Smooth muscle cell (in vitro differentiated cells): ENCODE measurements at regions not wholly inside any gene's neighbourhood (a gene's known extent, or its start where the extent isn't known, plus 50 kb on each side); places are given as distances from the start of the nearest gene placed in this dataset.
A peak's percentile ranks its signal among the peaks of the same experiment; 100 is the strongest.

Experiments
- DNase-seq: peaks from one replicate; lab custom pipeline; 2025; ENCODE audit not compliant: unreplicated experiment; lab: John Stamatoyannopoulos, UW
- H2AFZ ChIP-seq: fragments of 200-600 bp; sonication (generic); 2 replicates; pipeline ENCODE4 v1.6.0; 2016; ENCODE audit warnings: antibody characterized with exemption, low read depth, mild to moderate bottlenecking
- H3F3A ChIP-seq: fragments of 200-600 bp; sonication (generic); 2 replicates; pipeline ENCODE4 v1.6.0; 2017; ENCODE audit warnings: antibody characterized with exemption, low read depth
- H3K27ac ChIP-seq: fragments of 200-600 bp; sonication (generic); 2 replicates; pipeline ENCODE4 v1.5.1; 2016; ENCODE audit warnings: low read depth, mild to moderate bottlenecking
- H3K27me3 ChIP-seq: fragments of 200-600 bp; sonication (generic); 2 replicates; pipeline ENCODE4 v1.6.1; 2016; ENCODE audit warnings: low read depth, mild to moderate bottlenecking
- H3K36me3 ChIP-seq: fragments of 200-600 bp; sonication (generic); 2 replicates; pipeline ENCODE4 v1.5.1; 2016; ENCODE audit warnings: low read depth
- H3K4me1 ChIP-seq: fragments of 200-600 bp; sonication (generic); 2 replicates; pipeline ENCODE4 v1.5.1; 2016; ENCODE audit warnings: low read depth
- H3K4me2 ChIP-seq: fragments of 200-600 bp; sonication (generic); 2 replicates; pipeline ENCODE4 v1.6.0; 2016; ENCODE audit warnings: mild to moderate bottlenecking
- H3K4me3 ChIP-seq: fragments of 200-600 bp; sonication (generic); 2 replicates; pipeline ENCODE4 v1.5.1; 2016; ENCODE audit warnings: mild to moderate bottlenecking
- H3K79me2 ChIP-seq: fragments of 200-600 bp; sonication (generic); 2 replicates; pipeline ENCODE4 v1.6.0; 2016; ENCODE audit warnings: low read depth, mild to moderate bottlenecking
- H3K9ac ChIP-seq: fragments of 200-600 bp; sonication (generic); 2 replicates; pipeline ENCODE4 v1.6.0; 2016; ENCODE audit warnings: low read depth
- H3K9me3 ChIP-seq: fragments of 200-600 bp; sonication (generic); replicated peaks from 2 replicates; pipeline ENCODE4 v1.5.1; 2016; ENCODE audit warnings: low read depth
- H4K20me1 ChIP-seq: fragments of 200-600 bp; sonication (generic); 2 replicates; pipeline ENCODE4 v1.6.0; 2016; ENCODE audit warnings: low read depth
- WGBS: methylation state at CpG from one replicate; pipeline ENCODE4 v1.1.7; 2016; ENCODE audit warnings: low lambda C conversion rate; 5-methylcytosine and 5-hydroxymethylcytosine counted together
- TF ChIP-seq, protein P1 (sequence below): fragments of 200-600 bp; sonication (generic); IDR thresholded peaks from 2 replicates; pipeline ENCODE4 v1.5.1; 2017; ENCODE audit warnings: borderline replicate concordance, mild to moderate bottlenecking, antibody characterized with exemption; ENCODE audit not compliant: insufficient read depth, poor library complexity, severe bottlenecking

GRCh38 chr1:234965111-234965510 is 163.5 kb downstream of the TOMM20 start:
- H3F3A ChIP-seq, result peaks cover 41% of the 10 kb centered on the region
- no peak overlapping the region for H3K4me3 ChIP-seq
- no peaks in the 10 kb centered on the region for H3K9me3 ChIP-seq
- H3K79me2 ChIP-seq, result no peaks in the 10 kb centered on the region
- peak overlapping the region; percentile 76 for H3K4me2 ChIP-seq
- peak overlapping the region; percentile 100 for H3K27ac ChIP-seq
- no peak overlapping the region for H2AFZ ChIP-seq
- H3K9ac ChIP-seq, result peak overlapping the region; percentile 17
- TF ChIP-seq, protein P1, sequence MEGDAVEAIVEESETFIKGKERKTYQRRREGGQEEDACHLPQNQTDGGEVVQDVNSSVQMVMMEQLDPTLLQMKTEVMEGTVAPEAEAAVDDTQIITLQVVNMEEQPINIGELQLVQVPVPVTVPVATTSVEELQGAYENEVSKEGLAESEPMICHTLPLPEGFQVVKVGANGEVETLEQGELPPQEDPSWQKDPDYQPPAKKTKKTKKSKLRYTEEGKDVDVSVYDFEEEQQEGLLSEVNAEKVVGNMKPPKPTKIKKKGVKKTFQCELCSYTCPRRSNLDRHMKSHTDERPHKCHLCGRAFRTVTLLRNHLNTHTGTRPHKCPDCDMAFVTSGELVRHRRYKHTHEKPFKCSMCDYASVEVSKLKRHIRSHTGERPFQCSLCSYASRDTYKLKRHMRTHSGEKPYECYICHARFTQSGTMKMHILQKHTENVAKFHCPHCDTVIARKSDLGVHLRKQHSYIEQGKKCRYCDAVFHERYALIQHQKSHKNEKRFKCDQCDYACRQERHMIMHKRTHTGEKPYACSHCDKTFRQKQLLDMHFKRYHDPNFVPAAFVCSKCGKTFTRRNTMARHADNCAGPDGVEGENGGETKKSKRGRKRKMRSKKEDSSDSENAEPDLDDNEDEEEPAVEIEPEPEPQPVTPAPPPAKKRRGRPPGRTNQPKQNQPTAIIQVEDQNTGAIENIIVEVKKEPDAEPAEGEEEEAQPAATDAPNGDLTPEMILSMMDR, result no peak
- DNase-seq, result no peak
- H3K36me3 ChIP-seq, result no peaks in the 10 kb centered on the region
- no peaks in the 10 kb centered on the region for H3K27me3 ChIP-seq
- no peaks in the 10 kb centered on the region for H4K20me1 ChIP-seq
- peaks cover 44% of the 10 kb centered on the region for H3K4me1 ChIP-seq

- Histone ChIP-seq H3K4me2 (peak overlapping the region; percentile 76), H3F3A (peaks cover 34% of the 10 kb centered on the region), H3K36me3 (no peaks in the 10 kb centered on the region), H3K9me3 (no peaks in the 10 kb centered on the region), H3K27ac (peak overlapping the region; percentile 100), H3K27me3 (no peaks in the 10 kb centered on the region), H2AFZ (no peak overlapping the region), H4K20me1 (no peaks in the 10 kb centered on the region), H3K4me1 (peaks cover 35% of the 10 kb centered on the region), H3K4me3 (peak overlapping the region; percentile 21), H3K79me2 (no peaks in the 10 kb centered on the region), H3K9ac (peak overlapping the region; percentile 95)
- whole genome bisulfite sequencing, result 76% methylated on average over 15 of the region's 15 CpGs
- DNase-seq, result no peak
- TF ChIP-seq, protein P1, result no peak
Measured at GRCh38 chr1:234963904-234964702, 164.5 kb downstream of the TOMM20 start.

- Histone ChIP-seq H2AFZ (no peak overlapping the region), H3K4me3 (peak overlapping the region; percentile 21), H3K4me2 (peak overlapping the region; percentile 76), H3K27me3 (no peaks in the 10 kb centered on the region), H3K4me1 (peaks cover 28% of the 10 kb centered on the region), H3K9ac (peak overlapping the region; percentile 95), H3K9me3 (no peaks in the 10 kb centered on the region), H3K36me3 (no peaks in the 10 kb centered on the region), H4K20me1 (no peaks in the 10 kb centered on the region), H3K27ac (peak overlapping the region; percentile 100), H3K79me2 (no peaks in the 10 kb centered on the region), H3F3A (peaks cover 34% of the 10 kb centered on the region)
- DNase-seq, result no peak
- 6% methylated on average over 15 of the region's 15 CpGs for WGBS
- TF ChIP-seq, protein P1, result no peak
Measured at GRCh38 chr1:234963180-234963903, 165.3 kb downstream of the TOMM20 start.
